ENCODE measurements at regions not wholly inside any gene's neighbourhood (a gene's known extent, or its start where the extent isn't known, plus 50 kb on each side); places are given as distances from the start of the nearest gene placed in this dataset.
A peak's percentile ranks its signal among the peaks of the same experiment; 100 is the strongest.

DNA sequence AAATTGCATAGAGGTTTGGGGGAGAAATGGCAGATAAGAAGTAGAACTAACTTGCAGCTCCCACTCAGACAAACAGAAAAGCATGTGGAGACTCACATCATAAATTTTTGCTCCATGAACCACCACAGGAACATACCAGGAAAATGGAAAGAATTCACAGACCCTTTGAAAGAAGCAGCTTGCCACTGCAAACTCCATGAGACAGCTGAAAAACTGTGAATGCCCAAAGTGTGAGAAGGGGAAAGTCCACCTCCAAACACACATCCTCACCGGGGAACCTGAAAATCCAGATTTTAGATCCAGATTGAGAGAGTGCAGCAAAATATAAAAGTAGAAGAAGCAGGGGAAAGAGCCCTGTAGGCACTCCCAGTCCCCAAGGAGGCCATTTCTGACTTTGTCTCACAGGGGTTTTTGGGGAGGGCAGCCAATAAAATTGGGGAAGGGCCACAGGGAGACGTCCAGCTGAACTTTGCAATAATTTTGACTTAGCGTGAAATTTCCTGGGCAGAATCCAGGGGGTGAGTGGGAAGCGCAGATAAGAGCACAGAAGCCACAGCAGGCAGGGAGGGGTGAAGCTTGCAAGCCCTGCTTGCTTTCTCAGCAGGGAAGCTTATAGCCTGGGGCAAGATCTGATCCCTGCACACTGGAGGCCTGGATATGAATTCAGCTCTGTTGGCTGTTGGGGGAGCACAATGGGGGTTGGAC is 183.4 kb upstream of the UBE2E2 start:
- H3K79me2 ChIP-seq (ENCODE audit: control insufficient read depth, insufficient read depth, low read length, poor library complexity): no peaks in the 10 kb centered on the region
- no peak overlapping the region for H3K23ac ChIP-seq (ENCODE audit: low read length)
- no peak overlapping the region for H4K12ac ChIP-seq (ENCODE audit: low read depth, low read length)
- no peak overlapping the region for H3K4me3 ChIP-seq (ENCODE audit: low read depth, low read length)
- H3K27me3 ChIP-seq (ENCODE audit: insufficient read depth, low read length): no peaks in the 10 kb centered on the region
- no peak overlapping the region for H3K4ac ChIP-seq (ENCODE audit: low read depth, low read length)
- no peaks in the 10 kb centered on the region for H3K9me3 ChIP-seq (ENCODE audit: insufficient read depth, low read depth, low read length)
- H2BK12ac ChIP-seq (ENCODE audit: low read length): peak overlapping the region; percentile 99
- peak overlapping the region; percentile 77 for H4K91ac ChIP-seq (ENCODE audit: low read depth, low read length)
- H3K79me1 ChIP-seq (ENCODE audit: low read length): peaks cover 11% of the 10 kb centered on the region
- H3K27ac ChIP-seq (ENCODE audit: low read depth, low read length): peak overlapping the region; percentile 92
- no peaks in the 10 kb centered on the region for H3K36me3 ChIP-seq (ENCODE audit: control insufficient read depth in 1 of 2, insufficient read depth in 2 of 2, low read length in 2 of 2)
- H2BK120ac ChIP-seq (ENCODE audit: insufficient read depth, low read length, poor library complexity): no peak overlapping the region
- H2AFZ ChIP-seq (ENCODE audit: insufficient read depth, low read length, poor library complexity): no peak overlapping the region
- H3K14ac ChIP-seq (ENCODE audit: low read length): peak overlapping the region; percentile 12
- no peak overlapping the region for H3K18ac ChIP-seq (ENCODE audit: low read length)
- no peak overlapping the region for H4K8ac ChIP-seq (ENCODE audit: low read depth, low read length)
- no peak overlapping the region for H3K9ac ChIP-seq (ENCODE audit: low read length)
- H3K4me2 ChIP-seq (ENCODE audit: low read length): peak overlapping the region; percentile 59
- H2AK5ac ChIP-seq (ENCODE audit: low read length): no peak overlapping the region
- peaks cover 14 to 16% of the 10 kb centered on the region in 2 experiments for H3K4me1 ChIP-seq (ENCODE audit: control insufficient read depth in 1 of 2, insufficient read depth in 2 of 2, low read length in 2 of 2)
- H2BK5ac ChIP-seq (ENCODE audit: low read depth, low read length, poor library complexity): peak overlapping the region; percentile 32
- peak; percentile 72 to 94 for DNase-seq
- no CpG with 5 or more reads among the region's 4 CpGs for WGBS (ENCODE audit: extremely low coverage, insufficient coverage, insufficient read length)

DNA sequence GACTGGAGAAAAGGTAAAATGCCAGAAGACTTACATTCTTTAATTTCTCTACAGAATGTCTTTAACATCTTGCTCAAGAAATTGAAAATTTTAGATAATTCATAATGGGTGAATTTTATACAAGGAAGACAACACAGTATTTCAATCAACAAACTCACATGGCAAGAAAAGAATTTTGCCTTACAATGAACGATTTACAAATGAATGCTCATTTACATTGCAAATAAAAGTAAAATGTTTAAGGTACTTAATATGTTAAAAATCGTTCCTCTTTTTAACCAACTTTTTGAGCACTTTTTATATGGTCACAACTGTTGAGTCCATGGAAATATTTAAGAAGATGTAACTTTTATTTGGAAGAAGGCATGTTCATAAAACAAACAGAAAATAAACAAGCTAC is 174.8 kb upstream of the UBE2E2 start:
- Histone ChIP-seq H3K36me3 (ENCODE audit: control insufficient read depth in 1 of 2, insufficient read depth in 2 of 2, low read length in 2 of 2) (no peaks in the 10 kb centered on the region), H3K9ac (ENCODE audit: low read length) (no peak overlapping the region), H3K18ac (ENCODE audit: low read length) (no peak overlapping the region), H3K14ac (ENCODE audit: low read length) (no peak overlapping the region), H3K27ac (ENCODE audit: low read depth, low read length) (no peak overlapping the region), H3K79me2 (ENCODE audit: control insufficient read depth, insufficient read depth, low read length, poor library complexity) (no peaks in the 10 kb centered on the region), H4K8ac (ENCODE audit: low read depth, low read length) (no peak overlapping the region), H3K79me1 (ENCODE audit: low read length) (no peaks in the 10 kb centered on the region), H3K9me3 (ENCODE audit: insufficient read depth, low read depth, low read length) (no peaks in the 10 kb centered on the region), H2BK5ac (ENCODE audit: low read depth, low read length, poor library complexity) (no peak overlapping the region), H3K27me3 (ENCODE audit: insufficient read depth, low read length) (no peaks in the 10 kb centered on the region), H3K4me3 (ENCODE audit: low read depth, low read length) (no peak overlapping the region), H2BK12ac (ENCODE audit: low read length) (no peak overlapping the region), H4K91ac (ENCODE audit: low read depth, low read length) (no peak overlapping the region), H3K4me2 (ENCODE audit: low read length) (no peak overlapping the region), H2AK5ac (ENCODE audit: low read length) (no peak overlapping the region), H2BK120ac (ENCODE audit: insufficient read depth, low read length, poor library complexity) (no peak overlapping the region), H3K4ac (ENCODE audit: low read depth, low read length) (no peak overlapping the region), H3K23ac (ENCODE audit: low read length) (no peak overlapping the region), H4K12ac (ENCODE audit: low read depth, low read length) (no peak overlapping the region), H2AFZ (ENCODE audit: insufficient read depth, low read length, poor library complexity) (no peak overlapping the region), H3K4me1 (ENCODE audit: control insufficient read depth in 1 of 2, insufficient read depth in 2 of 2, low read length in 2 of 2) (no peaks in the 10 kb centered on the region)
- WGBS (ENCODE audit: extremely low coverage, insufficient coverage, insufficient read length): no CpG with 5 or more reads among the region's 2 CpGs
- DNase-seq: no peak

DNA sequence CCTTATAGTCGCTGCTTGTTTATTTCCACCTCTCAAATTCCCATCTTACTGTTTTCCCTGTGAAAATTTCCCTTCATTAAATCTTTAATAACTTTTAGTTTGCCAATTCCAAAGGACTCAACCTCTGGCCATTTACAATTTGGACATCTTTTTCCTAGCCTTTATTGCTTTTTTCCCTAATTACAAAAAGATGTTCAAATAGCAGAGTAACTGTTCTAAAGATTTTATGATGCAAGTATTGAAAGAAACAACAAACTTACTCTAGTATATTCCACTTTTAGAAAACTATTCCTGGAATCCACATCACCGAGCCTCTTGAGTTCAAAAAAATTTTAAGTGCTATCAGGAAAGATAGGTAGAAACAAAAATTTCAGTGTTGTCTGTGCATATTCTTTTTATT is 174.1 kb upstream of the UBE2E2 start:
- Histone ChIP-seq H4K12ac (ENCODE audit: low read depth, low read length) (no peak overlapping the region), H2AK5ac (ENCODE audit: low read length) (no peak overlapping the region), H3K9ac (ENCODE audit: low read length) (no peak overlapping the region), H3K4ac (ENCODE audit: low read depth, low read length) (no peak overlapping the region), H3K36me3 (ENCODE audit: control insufficient read depth in 1 of 2, insufficient read depth in 2 of 2, low read length in 2 of 2) (no peaks in the 10 kb centered on the region), H3K27ac (ENCODE audit: low read depth, low read length) (no peak overlapping the region), H2BK12ac (ENCODE audit: low read length) (no peak overlapping the region), H3K18ac (ENCODE audit: low read length) (no peak overlapping the region), H3K79me2 (ENCODE audit: control insufficient read depth, insufficient read depth, low read length, poor library complexity) (no peaks in the 10 kb centered on the region), H3K23ac (ENCODE audit: low read length) (no peak overlapping the region), H2BK120ac (ENCODE audit: insufficient read depth, low read length, poor library complexity) (no peak overlapping the region), H2BK5ac (ENCODE audit: low read depth, low read length, poor library complexity) (no peak overlapping the region), H4K91ac (ENCODE audit: low read depth, low read length) (no peak overlapping the region), H3K4me3 (ENCODE audit: low read depth, low read length) (no peak overlapping the region), H3K4me2 (ENCODE audit: low read length) (no peak overlapping the region), H3K27me3 (ENCODE audit: insufficient read depth, low read length) (no peaks in the 10 kb centered on the region), H3K4me1 (ENCODE audit: control insufficient read depth in 1 of 2, insufficient read depth in 2 of 2, low read length in 2 of 2) (no peaks in the 10 kb centered on the region), H4K8ac (ENCODE audit: low read depth, low read length) (no peak overlapping the region), H3K79me1 (ENCODE audit: low read length) (no peaks in the 10 kb centered on the region), H3K9me3 (ENCODE audit: insufficient read depth, low read depth, low read length) (no peaks in the 10 kb centered on the region), H2AFZ (ENCODE audit: insufficient read depth, low read length, poor library complexity) (no peak overlapping the region), H3K14ac (ENCODE audit: low read length) (no peak overlapping the region)
- DNase-seq: peak in 1 of 2 donors; percentile 2
- WGBS (ENCODE audit: extremely low coverage, insufficient coverage, insufficient read length): no CpG with 5 or more reads among the region's 2 CpGs

DNA sequence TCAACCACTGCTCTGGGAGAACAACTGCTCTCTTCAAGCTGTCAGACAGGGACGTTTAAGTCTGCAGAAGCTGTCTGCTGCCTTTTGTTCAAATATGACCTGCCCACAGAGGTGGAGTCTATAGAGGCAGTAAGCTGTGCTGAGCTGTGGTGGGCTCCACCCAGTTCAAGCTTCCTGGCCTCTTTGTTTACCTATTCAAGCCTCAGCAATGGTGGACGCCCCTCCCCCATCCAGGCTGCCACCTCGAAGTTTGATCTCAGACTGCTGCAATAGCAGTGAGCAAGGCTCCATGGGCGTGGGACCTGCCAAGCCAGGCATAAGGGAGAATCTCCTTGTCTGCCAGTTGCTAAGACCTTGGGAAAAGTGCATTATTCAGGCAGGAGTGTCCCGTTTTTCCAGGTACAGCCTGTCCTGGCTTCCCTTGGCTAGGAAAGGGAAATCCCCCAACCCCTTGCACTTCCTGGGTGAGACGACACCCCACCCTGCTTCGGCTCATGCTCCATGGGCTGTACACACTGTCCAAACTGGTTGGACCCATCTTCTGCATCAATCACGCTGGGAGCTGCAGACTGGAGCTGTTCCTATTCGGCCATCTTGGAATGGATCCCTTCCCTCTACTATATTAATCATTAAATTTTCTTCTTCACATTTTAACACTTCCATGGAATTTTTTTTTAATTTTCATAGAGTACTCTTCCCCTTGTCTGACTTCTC is 167.0 kb upstream of the UBE2E2 start:
- Histone ChIP-seq H3K23ac (ENCODE audit: low read length) (no peak overlapping the region), H2AFZ (ENCODE audit: insufficient read depth, low read length, poor library complexity) (peak overlapping the region; percentile 82), H2BK5ac (ENCODE audit: low read depth, low read length, poor library complexity) (no peak overlapping the region), H3K9me3 (ENCODE audit: insufficient read depth, low read depth, low read length) (no peaks in the 10 kb centered on the region), H3K36me3 (ENCODE audit: control insufficient read depth in 1 of 2, insufficient read depth in 2 of 2, low read length in 2 of 2) (no peaks in the 10 kb centered on the region), H3K18ac (ENCODE audit: low read length) (peak overlapping the region; percentile 54), H3K4me3 (ENCODE audit: low read depth, low read length) (no peak overlapping the region), H4K91ac (ENCODE audit: low read depth, low read length) (peak overlapping the region; percentile 82), H3K9ac (ENCODE audit: low read length) (no peak overlapping the region), H3K4ac (ENCODE audit: low read depth, low read length) (no peak overlapping the region), H3K27ac (ENCODE audit: low read depth, low read length) (no peak overlapping the region), H2BK12ac (ENCODE audit: low read length) (peak overlapping the region; percentile 64), H3K79me2 (ENCODE audit: control insufficient read depth, insufficient read depth, low read length, poor library complexity) (no peaks in the 10 kb centered on the region), H3K14ac (ENCODE audit: low read length) (peak overlapping the region; percentile 32), H3K79me1 (ENCODE audit: low read length) (peaks cover 3% of the 10 kb centered on the region), H3K4me2 (ENCODE audit: low read length) (no peak overlapping the region), H4K8ac (ENCODE audit: low read depth, low read length) (peak overlapping the region; percentile 94), H3K4me1 (ENCODE audit: control insufficient read depth in 1 of 2, insufficient read depth in 2 of 2, low read length in 2 of 2) (peaks cover 4 to 5% of the 10 kb centered on the region in 2 experiments), H2AK5ac (ENCODE audit: low read length) (no peak overlapping the region), H4K12ac (ENCODE audit: low read depth, low read length) (no peak overlapping the region), H2BK120ac (ENCODE audit: insufficient read depth, low read length, poor library complexity) (peak overlapping the region; percentile 62), H3K27me3 (ENCODE audit: insufficient read depth, low read length) (no peaks in the 10 kb centered on the region)
- WGBS (ENCODE audit: extremely low coverage, insufficient coverage, insufficient read length): no CpG with 5 or more reads among the region's 9 CpGs
- no peak for DNase-seq
